ENCODE measurements at regions not wholly inside any gene's neighbourhood (a gene's known extent, or its start where the extent isn't known, plus 50 kb on each side); places are given as distances from the start of the nearest gene placed in this dataset.

DNA sequence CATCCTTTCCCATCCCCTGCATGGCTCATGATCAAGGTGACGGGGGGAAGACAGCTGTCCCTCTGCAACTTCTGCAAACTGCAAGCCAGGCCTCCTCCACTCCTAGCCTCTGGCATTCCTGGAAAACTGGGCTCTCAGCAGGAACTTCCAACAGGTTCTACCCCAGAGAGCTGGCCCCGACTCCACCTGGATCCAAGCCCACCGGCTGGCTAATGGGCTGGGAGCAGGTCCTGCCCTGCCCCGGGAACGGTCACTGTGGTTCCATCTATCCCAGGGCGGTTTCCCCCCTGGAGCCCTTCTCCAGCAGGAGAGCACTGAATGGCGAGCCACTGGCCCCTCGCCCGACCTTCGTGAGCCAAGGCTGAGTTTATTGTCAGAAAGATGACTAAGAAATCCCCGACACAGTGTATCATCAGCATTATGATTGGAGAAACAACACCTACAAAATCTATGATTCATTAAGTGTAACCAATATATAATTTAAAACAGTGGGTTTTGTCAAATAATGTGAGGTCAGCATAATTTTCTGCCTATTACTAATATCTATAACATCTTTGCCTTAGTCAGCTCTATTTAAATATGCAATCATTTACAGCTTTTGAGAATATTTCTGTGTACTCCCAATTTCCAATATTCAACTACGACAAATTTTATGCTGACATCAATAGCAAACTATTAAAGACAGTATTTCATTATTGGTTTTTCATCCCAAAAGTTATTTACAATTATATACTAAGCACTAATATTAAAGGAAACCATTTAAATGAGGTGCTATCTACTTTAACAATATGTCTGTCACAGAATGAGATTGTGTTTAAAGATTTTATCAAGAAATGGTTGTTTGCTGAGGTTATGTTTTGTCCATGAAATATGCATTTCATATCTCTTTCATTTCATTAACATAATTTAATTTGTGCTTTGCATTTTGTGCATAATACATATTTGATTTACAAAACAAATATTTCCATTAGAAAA lies 133.0 kb downstream of the URI1 start:
- Histone ChIP-seq H3K36me3 (ENCODE audit: control insufficient read depth, insufficient read depth, low read length) (no peaks in the 10 kb centered on the region), H3K4me3 (ENCODE audit: low read depth, low read length) (no peak overlapping the region), H3K27me3 (ENCODE audit: control insufficient read depth, insufficient read depth, low read length) (no peaks in the 10 kb centered on the region)
- ChIA-PET POLR2A (no interaction called here), CTCF (no interaction called here)
- TF ChIP-seq, protein P1, sequence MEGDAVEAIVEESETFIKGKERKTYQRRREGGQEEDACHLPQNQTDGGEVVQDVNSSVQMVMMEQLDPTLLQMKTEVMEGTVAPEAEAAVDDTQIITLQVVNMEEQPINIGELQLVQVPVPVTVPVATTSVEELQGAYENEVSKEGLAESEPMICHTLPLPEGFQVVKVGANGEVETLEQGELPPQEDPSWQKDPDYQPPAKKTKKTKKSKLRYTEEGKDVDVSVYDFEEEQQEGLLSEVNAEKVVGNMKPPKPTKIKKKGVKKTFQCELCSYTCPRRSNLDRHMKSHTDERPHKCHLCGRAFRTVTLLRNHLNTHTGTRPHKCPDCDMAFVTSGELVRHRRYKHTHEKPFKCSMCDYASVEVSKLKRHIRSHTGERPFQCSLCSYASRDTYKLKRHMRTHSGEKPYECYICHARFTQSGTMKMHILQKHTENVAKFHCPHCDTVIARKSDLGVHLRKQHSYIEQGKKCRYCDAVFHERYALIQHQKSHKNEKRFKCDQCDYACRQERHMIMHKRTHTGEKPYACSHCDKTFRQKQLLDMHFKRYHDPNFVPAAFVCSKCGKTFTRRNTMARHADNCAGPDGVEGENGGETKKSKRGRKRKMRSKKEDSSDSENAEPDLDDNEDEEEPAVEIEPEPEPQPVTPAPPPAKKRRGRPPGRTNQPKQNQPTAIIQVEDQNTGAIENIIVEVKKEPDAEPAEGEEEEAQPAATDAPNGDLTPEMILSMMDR (IDR thresholded peaks at IDR 0.05; ENCODE audit: insufficient read depth, low read depth, low read length): no peak
- DNase-seq (ENCODE audit: low read depth): no peak

DNA sequence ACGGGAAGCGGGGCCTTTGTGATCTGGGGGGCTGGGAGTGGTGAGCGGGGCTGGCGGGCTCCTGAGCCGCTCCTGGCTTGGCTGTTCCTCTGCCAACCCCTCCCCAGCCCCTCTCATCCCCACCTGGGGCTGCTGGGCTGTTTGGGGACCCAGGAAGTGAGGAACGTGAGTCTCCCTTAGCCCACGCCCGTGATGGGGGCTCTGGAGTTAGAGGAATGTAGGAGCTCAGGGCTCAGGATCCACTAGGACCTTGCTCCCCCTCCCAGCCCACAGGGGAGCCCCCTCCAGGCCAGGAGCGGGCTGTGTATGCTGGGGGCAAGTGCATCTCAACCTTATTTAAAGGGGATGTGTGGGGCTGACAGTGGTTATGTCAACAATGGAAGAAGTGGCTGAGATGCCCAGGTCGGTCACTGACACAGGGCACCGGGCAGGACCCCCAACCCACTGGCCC lies 134.1 kb downstream of the URI1 start:
- TF ChIP-seq, protein P1 (IDR thresholded peaks at IDR 0.05; ENCODE audit: insufficient read depth, low read depth, low read length): no peak
- Histone ChIP-seq H3K27me3 (ENCODE audit: control insufficient read depth, insufficient read depth, low read length) (no peaks in the 10 kb centered on the region), H3K4me3 (ENCODE audit: low read depth, low read length) (no peak overlapping the region), H3K36me3 (ENCODE audit: control insufficient read depth, insufficient read depth, low read length) (no peaks in the 10 kb centered on the region)
- CTCF ChIA-PET: no interaction called here
- DNase-seq (ENCODE audit: low read depth): no peak
- POLR2A ChIA-PET: no interaction called here

DNA sequence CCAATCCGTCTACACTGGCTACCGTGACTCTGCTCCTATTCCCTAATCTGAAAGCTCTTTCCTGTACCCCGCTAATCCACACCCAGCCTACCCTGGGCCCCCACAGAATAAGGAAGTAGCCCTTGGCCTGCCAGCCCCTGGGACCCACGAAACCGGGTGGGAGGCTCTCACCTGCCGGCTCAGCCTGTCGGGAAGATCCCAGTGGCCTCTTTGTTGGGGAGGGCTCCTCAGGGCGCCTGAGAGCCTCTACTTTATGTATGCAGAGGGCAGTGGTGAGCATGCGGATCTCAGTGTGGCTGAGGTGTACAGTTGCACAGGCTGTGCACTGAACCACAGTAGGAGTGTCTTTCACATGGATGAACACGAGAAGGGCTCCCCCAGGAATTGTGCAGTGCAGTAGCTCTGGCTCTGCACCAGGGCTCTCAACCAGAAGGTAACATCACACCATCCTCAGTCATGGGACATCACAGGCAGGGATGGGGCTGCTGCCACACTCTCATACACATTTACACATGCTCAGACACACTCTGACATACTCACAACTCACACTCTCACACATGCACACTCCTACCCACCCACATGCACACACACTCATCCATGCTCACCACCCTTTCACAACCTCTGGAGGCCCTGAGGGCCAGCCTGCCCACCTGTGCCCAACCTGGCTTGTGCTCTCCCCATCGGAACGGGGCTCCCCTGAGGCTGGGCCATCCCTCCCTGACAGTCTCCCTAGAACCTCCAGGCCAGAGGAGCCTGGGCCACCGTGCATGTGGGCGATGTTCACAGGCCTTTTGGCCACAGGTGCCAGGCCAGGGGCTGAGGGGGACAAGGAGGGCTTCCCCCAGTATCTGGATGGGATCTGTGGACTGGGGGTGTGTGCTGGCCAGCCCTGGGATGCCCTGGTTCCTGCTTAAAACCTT lies 135.0 kb downstream of the URI1 start:
- DNase-seq (ENCODE audit: low read depth): no peak
- Histone ChIP-seq H3K4me3 (ENCODE audit: low read depth, low read length) (no peak overlapping the region), H3K27me3 (ENCODE audit: control insufficient read depth, insufficient read depth, low read length) (no peaks in the 10 kb centered on the region), H3K36me3 (ENCODE audit: control insufficient read depth, insufficient read depth, low read length) (no peaks in the 10 kb centered on the region)
- CTCF ChIA-PET: no interaction called here
- TF ChIP-seq, protein P1 (IDR thresholded peaks at IDR 0.05; ENCODE audit: insufficient read depth, low read depth, low read length): no peak
- POLR2A ChIA-PET: no interaction called here

DNA sequence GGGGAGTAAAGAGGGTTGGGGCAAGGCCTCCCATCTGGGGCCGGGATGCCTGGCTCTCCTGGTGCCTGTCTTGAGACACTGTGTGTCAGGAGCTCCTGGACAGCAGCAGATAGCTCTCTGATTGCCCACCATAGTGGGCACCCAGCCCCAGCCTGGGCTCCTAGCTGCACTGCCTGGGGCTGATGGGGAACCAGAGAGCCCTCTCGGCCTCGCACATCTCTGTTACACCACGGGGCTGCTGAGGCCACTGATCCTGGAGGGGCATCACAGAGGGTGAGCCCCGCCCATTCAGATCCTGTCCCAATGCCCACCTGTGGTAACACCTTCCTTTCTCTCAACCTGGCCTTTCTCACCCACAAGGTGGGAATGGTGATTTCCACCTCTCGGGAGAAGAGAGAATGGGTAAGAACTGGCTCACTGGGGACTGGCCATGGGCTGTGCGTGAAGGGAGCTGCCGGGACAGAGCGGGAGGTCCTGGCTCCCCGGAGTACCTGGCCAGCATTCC lies 135.9 kb downstream of the URI1 start:
- Histone ChIP-seq H3K4me3 (ENCODE audit: low read depth, low read length) (no peak overlapping the region), H3K27me3 (ENCODE audit: control insufficient read depth, insufficient read depth, low read length) (no peaks in the 10 kb centered on the region), H3K36me3 (ENCODE audit: control insufficient read depth, insufficient read depth, low read length) (no peaks in the 10 kb centered on the region)
- TF ChIP-seq, protein P1 (IDR thresholded peaks at IDR 0.05; ENCODE audit: insufficient read depth, low read depth, low read length): no peak
- POLR2A ChIA-PET: no interaction called here
- CTCF ChIA-PET: interaction anchor here (1.2 to 1.7 kb wide), 2 partner anchors 23 to 112 kb away, joined by 3 to 4 read pairs; no protein-coding TSS in a partner anchor
- DNase-seq (ENCODE audit: low read depth): no peak
